Central memory CD8-positive, alpha-beta T cell (primary cell): ENCODE measurements at regions not wholly inside any gene's neighbourhood (a gene's known extent, or its start where the extent isn't known, plus 50 kb on each side); places are given as distances from the start of the nearest gene placed in this dataset.
A peak's percentile ranks its signal among the peaks of the same experiment; 100 is the strongest.

Source experiments
- ATAC-seq: fragments of 150-1000 bp; cut with Tn5 transposase; replicated peaks from 2 replicates; pipeline ENCODE4 v1.10.0; 2022; ENCODE audit warnings: mild to moderate bottlenecking, moderate FRiP score, moderate number of reproducible peaks; ENCODE audit not compliant: poor library complexity, severe bottlenecking; ENCODE audit errors: extremely low read depth
- DNase-seq, 2 donors: peaks; one replicate each; pipeline ENCODE4 v3.0.0; 2021; ENCODE audit warnings: low spot score in 2 of 2
- H3K27ac Mint-ChIP-seq: one replicate; pipeline ENCODE4 v1.8.0; 2022; ENCODE audit warnings: low read depth, mild to moderate bottlenecking, moderate library complexity, mixed read lengths
- H3K27me3 Mint-ChIP-seq: one replicate; pipeline ENCODE4 v1.8.0; 2022; ENCODE audit warnings: mixed read lengths
- H3K36me3 Mint-ChIP-seq: one replicate; pipeline ENCODE4 v1.8.0; 2022; ENCODE audit warnings: mild to moderate bottlenecking, moderate library complexity, mixed read lengths; ENCODE audit not compliant: insufficient read depth
- H3K4me1 Mint-ChIP-seq: one replicate; pipeline ENCODE4 v1.8.0; 2022; ENCODE audit warnings: mixed read lengths
- H3K4me3 Mint-ChIP-seq: one replicate; pipeline ENCODE4 v1.8.0; 2022; ENCODE audit warnings: mild to moderate bottlenecking, moderate library complexity, mixed read lengths
- H3K9me3 Mint-ChIP-seq: one replicate; pipeline ENCODE4 v1.8.0; 2022; ENCODE audit warnings: mixed read lengths

DNA sequence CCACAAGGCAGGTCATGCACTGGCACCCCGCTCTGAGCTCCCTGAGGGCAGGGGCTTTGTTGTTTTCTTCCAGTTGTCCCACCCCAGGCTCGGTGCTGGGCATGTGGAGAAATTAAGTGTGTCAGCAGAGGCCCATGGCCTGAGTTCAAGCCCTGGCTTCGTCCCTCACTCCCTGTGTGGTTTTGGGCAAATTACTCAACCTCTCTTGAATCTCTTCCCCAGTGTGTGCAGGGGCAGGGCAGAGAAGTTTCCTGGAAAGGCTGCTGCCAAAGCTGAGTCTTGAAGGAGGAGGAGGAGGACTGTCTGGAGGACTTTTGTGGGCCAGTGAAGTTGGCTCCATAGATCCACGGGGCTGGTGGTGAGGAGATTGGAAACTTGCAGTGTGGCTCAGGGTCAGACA lies 138.1 kb upstream of the E2F8 start:
- H3K9me3 Mint-ChIP-seq, result no peaks in the 10 kb centered on the region
- H3K4me1 Mint-ChIP-seq, result no peaks in the 10 kb centered on the region
- no peak overlapping the region for H3K4me3 Mint-ChIP-seq
- ATAC-seq (no peak), DNase-seq (no peak)
- H3K27ac Mint-ChIP-seq, result peak overlapping the region; percentile 38
- peaks cover 3% of the 10 kb centered on the region for H3K36me3 Mint-ChIP-seq
- peaks cover 65% of the 10 kb centered on the region for H3K27me3 Mint-ChIP-seq

DNA sequence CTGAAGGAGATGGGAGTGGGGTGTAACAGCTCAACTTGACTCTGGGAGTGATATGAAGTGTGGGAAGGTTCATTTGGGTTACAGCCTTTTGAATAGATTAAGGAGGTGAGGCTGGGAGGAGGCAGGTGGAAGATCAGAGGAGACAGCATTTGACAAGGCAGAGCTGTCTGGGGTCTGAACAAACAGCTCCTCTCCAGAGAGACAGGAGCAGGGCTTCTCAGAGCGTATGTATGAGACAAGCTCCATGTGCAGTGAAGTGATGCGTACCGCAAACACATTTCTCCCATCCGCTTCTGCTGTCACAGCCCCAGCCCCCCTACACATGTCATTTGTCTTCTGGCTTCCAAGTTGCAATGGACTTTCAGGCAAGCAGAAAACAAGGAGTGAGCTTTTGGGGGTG lies 137.1 kb upstream of the E2F8 start:
- no peak overlapping the region for H3K4me3 Mint-ChIP-seq
- peaks cover 3% of the 10 kb centered on the region for H3K36me3 Mint-ChIP-seq
- ATAC-seq (no peak), DNase-seq (no peak)
- no peak overlapping the region for H3K27ac Mint-ChIP-seq
- H3K4me1 Mint-ChIP-seq, result no peaks in the 10 kb centered on the region
- no peaks in the 10 kb centered on the region for H3K9me3 Mint-ChIP-seq
- H3K27me3 Mint-ChIP-seq, result peaks cover 65% of the 10 kb centered on the region

DNA sequence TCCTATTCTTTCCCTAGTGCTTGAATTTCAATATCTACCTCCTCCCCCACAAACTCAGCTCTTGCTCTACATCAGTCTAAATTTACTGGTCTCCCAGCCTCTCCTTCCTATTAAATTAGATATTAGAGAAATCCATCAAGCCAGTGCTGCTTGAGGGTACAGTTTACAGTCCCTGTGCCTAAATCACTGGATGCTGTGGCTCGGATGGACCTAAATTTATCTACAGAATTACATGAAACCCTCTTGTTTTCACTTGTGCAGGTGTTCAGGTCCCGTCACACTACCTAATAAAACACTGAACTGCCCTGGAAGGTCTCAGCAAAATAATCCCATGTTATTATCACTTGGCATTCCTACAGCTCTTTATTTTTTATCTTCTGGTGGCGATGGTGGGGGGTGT lies 134.7 kb upstream of the E2F8 start:
- H3K4me3 Mint-ChIP-seq, result no peak overlapping the region
- ATAC-seq (no peak), DNase-seq (no peak)
- H3K36me3 Mint-ChIP-seq, result peaks cover 1% of the 10 kb centered on the region
- H3K27ac Mint-ChIP-seq, result no peak overlapping the region
- H3K27me3 Mint-ChIP-seq, result peaks cover 46% of the 10 kb centered on the region
- H3K9me3 Mint-ChIP-seq, result no peaks in the 10 kb centered on the region
- no peaks in the 10 kb centered on the region for H3K4me1 Mint-ChIP-seq

DNA sequence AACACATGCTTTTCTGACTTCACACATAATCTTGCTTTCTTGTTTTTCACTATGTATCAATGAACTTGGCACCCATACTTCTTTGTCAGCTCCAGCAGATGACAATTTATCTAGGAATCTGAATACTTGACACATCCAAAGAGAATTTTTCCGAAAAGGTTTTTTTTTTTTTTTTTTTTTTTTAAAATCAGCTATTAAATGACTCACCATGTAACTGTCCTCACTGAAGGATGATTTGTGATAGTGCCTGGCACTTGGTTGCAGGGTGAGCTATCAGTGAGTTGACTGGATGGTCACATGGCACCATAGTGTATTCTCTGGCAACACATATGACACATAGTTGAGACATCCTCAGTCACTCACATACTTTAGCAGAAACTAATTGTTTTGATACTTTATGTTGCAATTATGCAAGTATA lies 133.4 kb upstream of the E2F8 start:
- no peak for DNase-seq
- Mint-ChIP-seq H3K4me3 (no peak overlapping the region), H3K36me3 (no peaks in the 10 kb centered on the region), H3K27me3 (peaks cover 33% of the 10 kb centered on the region), H3K4me1 (no peaks in the 10 kb centered on the region), H3K9me3 (no peaks in the 10 kb centered on the region), H3K27ac (no peak overlapping the region)
- no peak for ATAC-seq

DNA sequence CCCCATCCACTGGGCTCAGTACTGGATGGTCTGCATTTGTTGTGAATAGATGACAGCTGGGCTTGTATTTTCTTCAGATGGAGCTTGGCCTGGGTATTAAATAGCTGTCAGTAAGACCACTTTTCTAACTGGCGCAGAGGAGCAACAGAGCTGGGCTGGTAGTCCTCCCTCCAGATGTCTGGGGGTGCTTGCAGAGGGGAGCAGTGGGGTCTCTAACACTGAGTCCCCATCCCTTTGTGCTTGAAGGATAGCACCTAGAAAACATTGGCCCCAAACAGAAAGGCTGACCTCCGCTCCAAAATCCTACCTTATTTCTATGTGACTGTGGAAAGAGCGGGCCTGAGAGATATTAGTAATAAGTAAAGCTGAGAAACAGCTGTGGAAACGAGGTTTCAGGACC lies 131.6 kb upstream of the E2F8 start:
- Mint-ChIP-seq H3K27ac (no peak overlapping the region), H3K9me3 (no peaks in the 10 kb centered on the region), H3K4me1 (no peaks in the 10 kb centered on the region), H3K36me3 (no peaks in the 10 kb centered on the region), H3K27me3 (peaks cover 23% of the 10 kb centered on the region), H3K4me3 (no peak overlapping the region)
- ATAC-seq (no peak), DNase-seq (no peak)

DNA sequence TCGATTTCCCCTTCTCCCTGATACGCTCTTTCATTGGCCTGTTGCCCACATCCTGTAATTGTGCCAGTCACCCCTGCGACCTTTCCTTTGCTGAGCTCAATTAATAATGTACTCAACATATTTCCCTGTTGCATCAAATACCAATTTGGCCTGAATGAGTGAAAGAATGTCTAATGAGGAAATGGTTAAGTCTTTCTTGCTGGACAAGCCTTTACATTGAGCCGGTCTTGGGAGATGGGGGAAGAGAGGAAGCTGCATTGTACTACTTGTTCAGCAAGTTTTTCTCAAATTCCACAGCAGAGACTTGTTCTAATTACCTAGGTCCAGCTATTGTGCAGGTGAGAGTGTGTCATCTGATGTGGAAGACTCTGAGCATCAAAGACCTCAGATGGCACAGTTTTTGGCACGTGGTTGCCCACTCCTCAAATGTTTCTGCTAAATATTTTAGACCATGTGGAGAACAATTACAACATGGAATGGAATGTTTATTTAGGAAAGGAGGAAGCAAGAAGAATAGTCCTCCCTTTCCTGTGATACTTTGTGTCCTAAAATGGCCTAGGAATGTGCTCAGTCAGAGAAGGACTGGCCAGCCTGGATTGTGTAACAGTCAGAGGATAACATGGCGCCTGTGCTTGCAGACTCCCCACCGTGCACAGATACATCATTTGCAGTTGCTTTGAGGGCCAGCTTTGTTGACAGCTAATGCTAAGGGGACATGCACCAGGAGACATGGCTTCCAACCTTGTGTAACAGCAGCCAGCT lies 129.5 kb upstream of the E2F8 start:
- no peaks in the 10 kb centered on the region for H3K36me3 Mint-ChIP-seq
- ATAC-seq (no peak), DNase-seq (no peak)
- H3K27me3 Mint-ChIP-seq, result peaks cover 7% of the 10 kb centered on the region
- H3K4me1 Mint-ChIP-seq, result no peaks in the 10 kb centered on the region
- no peaks in the 10 kb centered on the region for H3K9me3 Mint-ChIP-seq
- H3K4me3 Mint-ChIP-seq, result no peak overlapping the region
- H3K27ac Mint-ChIP-seq, result no peak overlapping the region

DNA sequence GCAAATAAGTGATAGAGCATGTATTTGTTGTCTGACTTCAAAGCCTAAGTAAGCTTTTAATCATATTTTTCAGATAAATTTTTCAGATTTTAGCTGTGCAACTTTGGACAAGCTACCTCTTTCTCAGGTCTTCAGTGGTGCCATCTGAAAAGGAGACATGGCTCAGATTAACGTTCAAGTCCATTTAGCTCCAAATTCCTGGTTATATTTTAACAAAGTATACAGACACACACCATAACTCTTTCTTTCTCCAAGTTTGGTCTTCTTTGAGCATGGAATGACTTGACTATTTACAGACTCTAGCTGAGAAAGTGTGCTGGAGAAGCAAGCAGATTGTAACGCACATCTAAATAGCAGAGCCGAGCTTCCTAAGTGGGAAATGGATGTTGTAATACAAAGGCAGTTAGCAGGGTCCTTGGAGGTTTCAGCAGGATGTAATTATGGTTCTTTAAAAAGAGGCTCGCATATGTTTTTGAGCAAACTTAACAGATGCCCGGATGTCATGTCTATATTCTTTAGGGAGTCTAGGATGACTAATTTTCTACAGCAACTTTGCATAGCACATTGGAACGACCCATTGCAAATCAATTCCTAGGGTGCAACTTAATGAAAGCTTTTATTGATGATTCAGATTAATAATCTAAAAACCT lies 128.1 kb upstream of the E2F8 start:
- H3K4me3 Mint-ChIP-seq, result no peak overlapping the region
- ATAC-seq, result no peak
- H3K4me1 Mint-ChIP-seq, result no peaks in the 10 kb centered on the region
- H3K27me3 Mint-ChIP-seq, result no peaks in the 10 kb centered on the region
- H3K36me3 Mint-ChIP-seq, result no peaks in the 10 kb centered on the region
- no peak for DNase-seq
- H3K9me3 Mint-ChIP-seq, result no peaks in the 10 kb centered on the region
- no peak overlapping the region for H3K27ac Mint-ChIP-seq

DNA sequence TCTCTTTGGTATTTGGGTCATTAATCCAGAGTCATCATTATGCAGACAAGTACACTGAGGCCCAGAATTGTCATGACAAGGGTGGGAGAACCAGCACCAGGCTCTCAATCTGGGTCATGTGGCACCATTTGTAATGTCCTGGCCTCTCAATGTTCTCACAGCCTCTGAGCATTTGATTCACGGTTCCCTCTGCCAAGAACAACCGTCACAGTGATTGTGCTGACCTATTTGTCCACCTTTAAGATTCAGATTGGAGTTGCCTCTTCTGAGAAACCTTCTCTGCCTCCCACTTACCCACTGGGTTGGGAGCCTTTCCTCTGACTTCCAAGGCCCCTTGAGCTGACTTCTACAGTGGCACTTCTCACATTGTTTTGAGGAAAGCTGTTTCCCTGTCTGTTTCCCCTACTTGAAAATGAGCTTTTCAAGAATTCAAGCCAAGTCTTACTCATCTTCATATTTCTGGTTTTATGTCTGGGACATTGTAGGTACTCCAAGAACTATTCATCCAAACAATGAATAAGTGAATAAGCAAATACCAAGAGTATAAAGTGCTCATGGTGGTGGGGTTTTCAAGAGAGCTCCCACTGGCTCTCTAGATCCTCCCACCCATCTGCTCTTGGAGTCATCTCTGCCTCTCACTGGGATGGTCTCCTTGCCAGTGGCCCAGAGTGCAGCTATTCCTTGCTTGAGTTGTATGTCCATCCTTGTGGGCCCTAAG lies 126.4 kb upstream of the E2F8 start:
- ATAC-seq, result no peak
- Mint-ChIP-seq H3K4me3 (no peak overlapping the region), H3K36me3 (no peaks in the 10 kb centered on the region), H3K27me3 (no peaks in the 10 kb centered on the region), H3K9me3 (no peaks in the 10 kb centered on the region), H3K27ac (no peak overlapping the region), H3K4me1 (no peaks in the 10 kb centered on the region)
- no peak for DNase-seq

DNA sequence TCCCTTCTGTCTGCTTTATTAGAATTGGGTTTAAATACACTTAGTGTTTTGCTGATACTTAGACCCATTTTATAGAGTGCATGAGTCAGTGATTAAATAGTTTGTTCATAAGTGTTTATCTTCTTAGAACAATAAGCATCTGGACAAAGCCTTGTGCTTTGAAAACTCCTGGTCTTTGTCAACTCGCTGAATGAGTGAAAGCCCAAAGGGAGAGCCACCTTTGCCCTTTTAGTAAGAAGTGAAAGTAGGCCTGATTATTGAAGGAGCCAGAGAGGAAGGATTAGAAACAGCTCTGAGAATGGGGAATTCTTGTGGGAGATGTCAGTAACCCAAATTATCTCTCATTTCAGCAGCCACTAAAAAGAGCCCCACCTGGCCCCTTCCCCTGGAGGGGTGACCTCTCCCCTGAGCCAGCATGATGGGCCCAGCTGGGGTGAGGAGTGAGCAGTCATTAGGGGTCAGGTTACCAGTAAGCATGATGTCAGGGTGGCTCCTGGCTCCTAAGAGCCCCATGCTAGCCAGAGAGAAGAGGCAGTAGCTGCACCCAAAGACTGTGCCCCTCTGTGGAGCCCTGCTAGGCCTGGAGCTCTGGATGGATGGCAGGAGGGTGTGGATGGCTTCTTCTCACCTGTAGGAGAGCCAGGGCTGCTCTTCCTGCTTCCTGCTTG lies 125.1 kb upstream of the E2F8 start:
- ATAC-seq (no peak), DNase-seq (no peak)
- H3K27ac Mint-ChIP-seq, result no peak overlapping the region
- no peak overlapping the region for H3K4me3 Mint-ChIP-seq
- H3K9me3 Mint-ChIP-seq, result no peaks in the 10 kb centered on the region
- no peaks in the 10 kb centered on the region for H3K27me3 Mint-ChIP-seq
- H3K36me3 Mint-ChIP-seq, result no peaks in the 10 kb centered on the region
- no peaks in the 10 kb centered on the region for H3K4me1 Mint-ChIP-seq

DNA sequence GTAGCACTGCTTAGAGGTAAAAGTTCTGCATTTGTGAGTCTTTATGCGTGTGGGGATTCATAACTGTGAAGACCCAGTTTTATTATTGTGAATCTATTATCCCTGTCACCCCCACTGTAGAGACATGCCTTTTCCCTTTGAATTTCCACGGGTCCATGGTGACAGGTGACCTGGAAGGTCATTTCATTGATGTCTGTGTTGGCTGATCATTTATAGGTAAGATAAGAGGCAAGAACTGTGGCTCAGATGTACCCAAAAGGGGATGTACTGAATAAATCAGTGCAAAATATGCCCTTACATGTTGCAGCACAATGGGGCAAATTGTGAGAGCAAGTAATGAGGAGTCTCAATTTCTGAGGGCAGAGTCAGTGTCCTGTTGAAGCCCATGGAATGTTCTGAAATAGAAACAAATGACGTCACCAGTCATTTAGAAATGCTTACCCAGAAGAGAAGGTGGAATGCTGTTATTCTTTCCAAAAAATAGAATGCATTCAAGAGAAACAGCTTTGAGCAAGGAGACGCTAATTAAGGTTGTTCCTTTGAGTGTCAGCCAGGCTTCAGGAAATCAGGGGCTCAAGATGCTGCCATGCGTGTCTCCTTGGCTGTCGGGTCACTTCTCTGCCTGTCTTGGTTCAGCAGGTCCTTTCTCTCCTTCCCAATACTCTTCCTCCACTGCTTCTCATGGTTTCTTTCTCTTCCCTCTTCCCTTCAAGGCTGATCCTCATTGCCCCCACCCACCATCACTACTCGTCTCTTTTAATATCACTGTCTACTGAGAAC lies 118.7 kb upstream of the E2F8 start:
- H3K4me1 Mint-ChIP-seq, result no peaks in the 10 kb centered on the region
- DNase-seq, result no peak

DNA sequence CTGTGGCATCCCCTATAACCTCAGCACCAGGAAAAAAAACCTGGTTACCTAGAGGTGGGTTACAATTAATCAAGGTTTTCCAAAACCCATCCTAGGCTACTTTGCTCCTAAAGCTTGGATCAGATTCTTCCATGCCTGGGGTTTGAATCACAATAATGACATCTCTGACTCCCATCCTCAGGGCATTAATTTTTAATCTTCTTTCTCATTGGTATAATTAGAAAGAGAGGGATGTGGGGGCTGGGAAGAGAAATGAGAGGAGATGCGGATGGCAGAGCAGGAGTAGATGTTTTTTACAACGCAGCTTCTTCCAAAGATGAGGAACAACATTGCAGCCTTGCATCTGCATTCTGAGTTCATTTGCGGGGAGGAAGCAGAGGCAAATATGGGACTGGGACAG lies 117.2 kb upstream of the E2F8 start:
- DNase-seq (no peak), ATAC-seq (no peak)
- Mint-ChIP-seq H3K4me1 (no peaks in the 10 kb centered on the region), H3K36me3 (no peaks in the 10 kb centered on the region), H3K27me3 (peaks cover 26% of the 10 kb centered on the region), H3K27ac (no peak overlapping the region), H3K9me3 (no peaks in the 10 kb centered on the region), H3K4me3 (no peak overlapping the region)

More for the DNA sequence above, 118.7 kb upstream of the E2F8 start:
- no peaks in the 10 kb centered on the region for H3K9me3 Mint-ChIP-seq
- H3K36me3 Mint-ChIP-seq, result no peaks in the 10 kb centered on the region
- H3K27ac Mint-ChIP-seq, result no peak overlapping the region
- peaks cover 20% of the 10 kb centered on the region for H3K27me3 Mint-ChIP-seq
- H3K4me3 Mint-ChIP-seq, result no peak overlapping the region
- ATAC-seq, result no peak

DNA sequence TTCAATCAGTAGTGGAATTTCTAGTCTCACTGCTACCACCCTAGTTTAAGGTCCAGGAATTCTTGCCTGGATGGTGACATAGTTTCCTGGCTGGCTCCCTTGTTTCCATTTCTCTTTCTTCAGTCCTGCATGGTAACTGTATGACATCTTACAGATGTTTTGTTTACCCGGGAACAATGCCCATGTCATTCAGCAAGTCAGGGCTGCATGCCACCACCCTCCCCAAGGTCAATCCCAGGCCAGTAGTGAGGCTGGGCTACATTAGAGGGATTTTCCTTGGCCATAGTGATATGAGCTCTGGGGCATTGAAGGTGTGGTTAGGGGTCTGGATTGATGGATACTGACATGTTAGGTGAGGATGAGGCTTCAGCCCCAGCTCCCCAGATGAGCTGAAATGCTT lies 114.9 kb upstream of the E2F8 start:
- H3K9me3 Mint-ChIP-seq, result no peaks in the 10 kb centered on the region
- DNase-seq (no peak), ATAC-seq (no peak)
- H3K27me3 Mint-ChIP-seq, result peaks cover 49% of the 10 kb centered on the region
- no peaks in the 10 kb centered on the region for H3K4me1 Mint-ChIP-seq
- no peak overlapping the region for H3K27ac Mint-ChIP-seq
- H3K36me3 Mint-ChIP-seq, result no peaks in the 10 kb centered on the region
- no peak overlapping the region for H3K4me3 Mint-ChIP-seq
